A549 (cell line): ENCODE measurements at regions not wholly inside any gene's neighbourhood (a gene's known extent, or its start where the extent isn't known, plus 50 kb on each side); places are given as distances from the start of the nearest gene placed in this dataset.

Experiments used
- ATAC-seq, 2 experiments: fragments of 200-7000 bp in 1 of 2; fragments of >200 bp in 1 of 2; cut with Nextera tagmentation in 1 of 2; cut with Tn5 transposase in 1 of 2; 3 replicates each; pipeline versions ENCODE4 v1.8.0 to v1.9.1; 2018 to 2020; ENCODE audit warnings: mild to moderate bottlenecking in 1 of 2, moderate library complexity in 1 of 2
- CTCF ChIA-PET: fragments of 300-600 bp; sonication (Branson Sonifier 250); formaldehyde crosslinking; extraction: SDS; loops from one replicate; lab custom pipeline; 2021; ENCODE audit warnings: antibody characterized with exemption, inconsistent platforms; lab: Yijun Ruan, JAX
- POLR2A ChIA-PET: fragments of 350-600 bp; formaldehyde crosslinking; extraction: SDS; loops from one replicate; lab custom pipeline; 2021; ENCODE audit warnings: antibody characterized with exemption, inconsistent platforms; lab: Yijun Ruan, JAX
- DNase-seq, 2 experiments: peaks; one replicate each; pipeline versions ENCODE4 v3.0.0 to v3.0.0-alpha.2; 2011 to 2016; ENCODE audit warnings: low read depth in 1 of 2, low spot score in 1 of 2
- FAIRE-seq: peaks from 2 replicates; lab custom pipeline; 2011; peaks lifted over from hg19 to GRCh38; lab: Jason Lieb, UNC
- H3K27ac ChIP-seq, 2 experiments: fragments of >200 bp; sonication (Bioruptor Twin); formaldehyde crosslinking; 3 replicates each; pipeline ENCODE4 v1.5.1; 2016 to 2017
- H3K4me1 ChIP-seq: fragments of >200 bp; sonication (Bioruptor Twin); formaldehyde crosslinking; 3 replicates; pipeline ENCODE4 v1.6.1; 2016
- H3K4me2 ChIP-seq: fragments of >200 bp; sonication (Bioruptor Twin); formaldehyde crosslinking; 3 replicates; pipeline ENCODE4 v1.6.1; 2016
- H3K4me3 ChIP-seq: fragments of >200 bp; sonication (Bioruptor Twin); formaldehyde crosslinking; 3 replicates; pipeline ENCODE4 v1.5.1; 2016
- H3K9me3 ChIP-seq: fragments of >200 bp; sonication (Bioruptor Twin); formaldehyde crosslinking; 3 replicates; pipeline ENCODE4 v1.6.1; 2016
- BCL3 ChIP-seq: fragments of >200 bp; sonication (Bioruptor Twin); formaldehyde crosslinking; IDR thresholded peaks from 3 replicates; pipeline ENCODE4 v1.6.1; 2016
- CEBPB ChIP-seq, 2 experiments: fragments of >200 bp in 1 of 2; sonication (Bioruptor Twin) in 1 of 2; formaldehyde crosslinking in 1 of 2; IDR thresholded peaks; 2 replicates each; pipeline ENCODE4 v1.6.1; 2012 to 2016
- CHD2 ChIP-seq: fragments of 150-350 bp; IDR thresholded peaks from 2 replicates; pipeline ENCODE4 v1.6.1; 2014; ENCODE audit warnings: low read length; ENCODE audit not compliant: partially characterized antibody
- CHD4 ChIP-seq: fragments of 200-600 bp; sonication (generic); IDR thresholded peaks from 2 replicates; pipeline ENCODE4 v1.6.1; 2016; ENCODE audit warnings: antibody characterized with exemption, mild to moderate bottlenecking, borderline replicate concordance
- E2F6 ChIP-seq: IDR thresholded peaks from 2 replicates; pipeline ENCODE4 v1.6.1; 2012; ENCODE audit warnings: low read depth, borderline replicate concordance
- EHMT2 ChIP-seq: fragments of 200-600 bp; sonication (generic); IDR thresholded peaks from 2 replicates; pipeline ENCODE4 v1.6.1; 2016; ENCODE audit warnings: antibody characterized with exemption, low read depth, mild to moderate bottlenecking, moderate library complexity
- EP300 ChIP-seq, 2 experiments: fragments of >200 bp; sonication (Bioruptor Twin); formaldehyde crosslinking; IDR thresholded peaks; 2 replicates in 1 of 2; 3 replicates in 1 of 2; pipeline ENCODE4 v1.6.1; 2016 to 2017
- FOSL2 ChIP-seq, 2 experiments: fragments of 450-650 bp in 1 of 2; fragments of >200 bp in 1 of 2; sonication (Bioruptor Twin) in 1 of 2; formaldehyde crosslinking; IDR thresholded peaks; 2 replicates each; pipeline versions ENCODE4 v1.5.0 to v1.6.1; 2016 to 2020; ENCODE audit warnings: mild to moderate bottlenecking in 1 of 2, moderate library complexity in 1 of 2
- FOXS1 ChIP-seq: fragments of 250-450 bp; sonication (Bioruptor Pico); IDR thresholded peaks from 2 replicates; pipeline ENCODE4 v1.5.0; 2020; ENCODE audit warnings: mild to moderate bottlenecking, moderate library complexity
- HES2 ChIP-seq: fragments of >200 bp; sonication (Bioruptor Twin); formaldehyde crosslinking; IDR thresholded peaks from 2 replicates; pipeline ENCODE4 v1.6.1; 2016
- HOXA7 ChIP-seq: fragments of 250-450 bp; sonication (Bioruptor Pico); IDR thresholded peaks from 2 replicates; pipeline ENCODE4 v1.5.0; 2020; ENCODE audit warnings: mild to moderate bottlenecking, moderate library complexity
- HOXB13 ChIP-seq: fragments of 250-450 bp; sonication (Bioruptor Pico); IDR thresholded peaks from 2 replicates; pipeline ENCODE4 v1.5.0; 2020; ENCODE audit warnings: low read depth, mild to moderate bottlenecking, moderate library complexity
- JUNB ChIP-seq: fragments of >200 bp; sonication (Bioruptor Twin); formaldehyde crosslinking; IDR thresholded peaks from 2 replicates; pipeline ENCODE4 v1.6.1; 2016
- KDM1A ChIP-seq: fragments of 200-600 bp; sonication (generic); IDR thresholded peaks from 2 replicates; pipeline ENCODE4 v1.6.1; 2016; ENCODE audit warnings: low read depth, mild to moderate bottlenecking
- KDM5A ChIP-seq: fragments of 200-600 bp; sonication (generic); IDR thresholded peaks from 2 replicates; pipeline ENCODE4 v1.6.1; 2016; ENCODE audit warnings: antibody characterized with exemption, mild to moderate bottlenecking
- MAZ ChIP-seq: fragments of 150-350 bp; IDR thresholded peaks from 2 replicates; pipeline ENCODE4 v1.6.1; 2014; ENCODE audit warnings: antibody characterized with exemption, low read depth, low read length, borderline replicate concordance
- MYC ChIP-seq: IDR thresholded peaks from 2 replicates; pipeline ENCODE4 v1.6.1; 2012; ENCODE audit warnings: mild to moderate bottlenecking, inconsistent platforms, low read length, improper control_type of control experiment, borderline replicate concordance
- NPAS2 ChIP-seq: fragments of 250-450 bp; sonication (Bioruptor Pico); IDR thresholded peaks from 2 replicates; pipeline ENCODE4 v1.8.0; 2022; ENCODE audit warnings: mild to moderate bottlenecking, moderate library complexity, borderline replicate concordance
- PHF8 ChIP-seq: fragments of 200-600 bp; sonication (generic); IDR thresholded peaks from 2 replicates; pipeline ENCODE4 v1.6.1; 2016; ENCODE audit warnings: low read depth, mild to moderate bottlenecking, antibody characterized with exemption, moderate library complexity, borderline replicate concordance
- RCOR1 ChIP-seq: fragments of 150-350 bp; IDR thresholded peaks from 2 replicates; pipeline ENCODE4 v1.6.1; 2014; ENCODE audit warnings: antibody characterized with exemption, low read length, low read depth
- REST ChIP-seq: fragments of 200-600 bp; sonication (generic); IDR thresholded peaks from 2 replicates; pipeline ENCODE4 v1.6.1; 2016; ENCODE audit warnings: antibody characterized with exemption, mild to moderate bottlenecking, moderate library complexity
- ZC3H11A ChIP-seq: fragments of 450-650 bp; IDR thresholded peaks from 2 replicates; pipeline ENCODE4 v1.6.1; 2014; ENCODE audit warnings: antibody characterized with exemption, mild to moderate bottlenecking
- ZSCAN20 ChIP-seq: fragments of 250-450 bp; sonication (Bioruptor Pico); IDR thresholded peaks from 2 replicates; pipeline ENCODE4 v1.8.0; 2022; ENCODE audit warnings: mild to moderate bottlenecking, moderate library complexity
- WGBS: methylation state at CpG from one replicate; pipeline ENCODE4 v1.1.6; 2017; ENCODE audit errors: missing lambda C conversion rate; 5-methylcytosine and 5-hydroxymethylcytosine counted together

GRCh38 chr5:68381909-68382308, 166.4 kb downstream of the PIK3R1 start:
- Histone ChIP-seq H3K27ac (no peak overlapping the region), H3K4me1 (no peaks in the 10 kb centered on the region), H3K9me3 (no peaks in the 10 kb centered on the region; the same call in 2 of the 3 replicates), H3K4me3 (no peak overlapping the region), H3K4me2 (no peak overlapping the region)
- 79% methylated on average over 3 of the region's 3 CpGs for WGBS
- POLR2A ChIA-PET, result no interaction called here
- FAIRE-seq (no peak), DNase-seq (no peak), ATAC-seq (no peak)
- CTCF ChIA-PET, result no interaction called here
- no peak for TF ChIP-seq KDM5A
- no peak for TF ChIP-seq REST
- TF ChIP-seq BCL3, result no peak
- no peak for TF ChIP-seq MAZ
- TF ChIP-seq FOSL2 (IDR thresholded peaks at IDR 0.05), result no peak
- no peak for TF ChIP-seq FOSL2 (CRISPR knock-in tag; IDR thresholded peaks at IDR 0.05)

GRCh38 chr5:68382640-68383039, 167.1 kb downstream of the PIK3R1 start:
- DNase-seq, result no peak
- ATAC-seq, result no peak
- TF ChIP-seq MYC, result no peak
- no peak for TF ChIP-seq NPAS2 (CRISPR knock-in tag)
- TF ChIP-seq E2F6, result no peak
- TF ChIP-seq FOXS1, result no peak
- no peak for TF ChIP-seq ZC3H11A
- no peak for TF ChIP-seq EP300 (IDR thresholded peaks at IDR 0.05)
- no peak for TF ChIP-seq CHD2
- no peak for TF ChIP-seq HES2
- no peak for TF ChIP-seq EHMT2
- TF ChIP-seq RCOR1, result no peak
- TF ChIP-seq CEBPB (IDR thresholded peaks at IDR 0.05), result no peak
- TF ChIP-seq HOXB13 (CRISPR knock-in tag), result no peak
- TF ChIP-seq ZSCAN20 (CRISPR knock-in tag), result no peak
- TF ChIP-seq KDM1A, result no peak
- no peak for TF ChIP-seq CHD4
- no peak for TF ChIP-seq HOXA7
- TF ChIP-seq PHF8, result no peak
- no peak for TF ChIP-seq JUNB
- TF ChIP-seq, all 56 proteins: peak for 0
- no peaks in the 10 kb centered on the region for H3K4me1 ChIP-seq
- no peak for FAIRE-seq
- ChIA-PET POLR2A (no interaction called here), CTCF (no interaction called here)
- no peak overlapping the region for H3K4me2 ChIP-seq
- H3K4me3 ChIP-seq, result no peak overlapping the region
- H3K27ac ChIP-seq, result no peak overlapping the region
- no peaks in the 10 kb centered on the region; the same call in 2 of the 3 replicates for H3K9me3 ChIP-seq
